CD4-positive, alpha-beta T cell treated with Interleukin-4 for 4 hours (primary cell): ENCODE measurements at regions not wholly inside any gene's neighbourhood (a gene's known extent, or its start where the extent isn't known, plus 50 kb on each side); places are given as distances from the start of the nearest gene placed in this dataset.
A peak's percentile ranks its signal among the peaks of the same experiment; 100 is the strongest.
"Not testable (repeated sequence)": the region's sequence is repeated elsewhere in the genome, so short reads cannot be mapped to it uniquely, and the experiment has no call there.

Experiments
- DNase-seq: peaks from one replicate; pipeline ENCODE4 v3.0.0-alpha.2; 2020

- DNase-seq, result no peak
Measured at GRCh38 chr2:71935262-71935848, 212.3 kb downstream of the CYP26B1 start.

- DNase-seq, result no peak
Measured at GRCh38 chr2:71934595-71935261, 212.9 kb downstream of the CYP26B1 start.

GRCh38 chr2:71934320-71934593 is 213.4 kb downstream of the CYP26B1 start:
- DNase-seq, result no peak

GRCh38 chr2:71933467-71934319 is 214.0 kb downstream of the CYP26B1 start:
- no peak for DNase-seq

GRCh38 chr2:71932780-71933466 is 214.7 kb downstream of the CYP26B1 start:
- DNase-seq, result no peak

- DNase-seq, result no peak
Measured at GRCh38 chr2:71932037-71932779, 215.5 kb downstream of the CYP26B1 start.

GRCh38 chr2:71930049-71930681 is 217.5 kb downstream of the CYP26B1 start:
- no peak for DNase-seq

GRCh38 chr2:71929482-71929772 is 218.2 kb downstream of the CYP26B1 start:
- DNase-seq, result no peak

GRCh38 chr2:71928734-71929481 is 218.8 kb downstream of the CYP26B1 start:
- no peak for DNase-seq

GRCh38 chr2:71927757-71928715 is 219.6 kb downstream of the CYP26B1 start:
- DNase-seq, result no peak

- DNase-seq, result no peak
Measured at GRCh38 chr2:71926876-71927756, 220.5 kb downstream of the CYP26B1 start.

- no peak for DNase-seq
Measured at GRCh38 chr2:71926089-71926447, 221.6 kb downstream of the CYP26B1 start.

- DNase-seq, result no peak
Measured at GRCh38 chr2:71925268-71926088, 222.2 kb downstream of the CYP26B1 start.

- peak; percentile 46 for DNase-seq
Measured at GRCh38 chr2:71923887-71924533, 223.7 kb downstream of the CYP26B1 start.

GRCh38 chr2:71923143-71923525 is 224.5 kb downstream of the CYP26B1 start:
- DNase-seq, result no peak

GRCh38 chr2:71922499-71923142 is 225.0 kb downstream of the CYP26B1 start:
- DNase-seq, result no peak

- DNase-seq, result no peak
Measured at GRCh38 chr2:71922091-71922490, 225.6 kb downstream of the CYP26B1 start.

GRCh38 chr2:71920819-71921218 is 226.8 kb downstream of the CYP26B1 start:
- not testable (repeated sequence) for DNase-seq
